Activated B cell treated with CpG ODN at 0.5 μM for 24 hours (primary cell): ENCODE measurements at regions not wholly inside any gene's neighbourhood (a gene's known extent, or its start where the extent isn't known, plus 50 kb on each side); places are given as distances from the start of the nearest gene placed in this dataset.

ENCODE experiments used
- ATAC-seq: fragments of 200-7000 bp; cut with Tn5 transposase; one replicate; pipeline ENCODE4 v1.10.0; 2021; ENCODE audit warnings: low read depth, mild to moderate bottlenecking, moderate library complexity
- CTCF ChIA-PET: fragments of 350-600 bp; sonication (Branson Sonifier 250); formaldehyde crosslinking; loops from one replicate; lab custom pipeline; 2021; ENCODE audit warnings: antibody characterized with exemption; lab: Charles Lee
- POLR2A ChIA-PET: fragments of 350-600 bp; sonication (Branson Sonifier 250); formaldehyde crosslinking; loops from one replicate; lab custom pipeline; 2021; ENCODE audit warnings: antibody characterized with exemption; lab: Charles Lee
- DNase-seq: peaks from one replicate; pipeline ENCODE4 v3.0.0; 2022
- H3K27ac Mint-ChIP-seq: one replicate; pipeline ENCODE4 v1.8.0; 2020; ENCODE audit warnings: mixed read lengths
- H3K27me3 Mint-ChIP-seq: one replicate; pipeline ENCODE4 v1.8.0; 2021; ENCODE audit warnings: mixed read lengths
- H3K36me3 Mint-ChIP-seq: one replicate; pipeline ENCODE4 v1.8.0; 2021; ENCODE audit warnings: low read depth, mixed read lengths
- H3K4me1 Mint-ChIP-seq: one replicate; pipeline ENCODE4 v1.8.0; 2021; ENCODE audit warnings: mixed read lengths
- H3K4me3 Mint-ChIP-seq: one replicate; pipeline ENCODE4 v1.8.0; 2020; ENCODE audit warnings: mild to moderate bottlenecking, mixed read lengths
- H3K9me3 Mint-ChIP-seq: one replicate; pipeline ENCODE4 v1.8.0; 2020; ENCODE audit warnings: mixed read lengths
- intact Hi-C: fragments of 100-400 bp; cut with micrococcal nuclease; formaldehyde crosslinking; loops from one replicate; pipeline ENCODE4 v1.15.1; 2024
- TF ChIP-seq, protein P1 (sequence below): fragments of 200-600 bp; IDR thresholded peaks from one replicate; pipeline ENCODE4 v1.8.0; 2022; ENCODE audit warnings: antibody characterized with exemption, mild to moderate bottlenecking

GRCh38 chr15:45428491-45428890, 50.1 kb upstream of the GATM start:
- Mint-ChIP-seq H3K4me1 (peaks cover 4% of the 10 kb centered on the region), H3K36me3 (peaks cover 3% of the 10 kb centered on the region), H3K27ac (no peak overlapping the region), H3K27me3 (peaks cover 2% of the 10 kb centered on the region), H3K9me3 (no peaks in the 10 kb centered on the region), H3K4me3 (no peak overlapping the region)
- ChIA-PET POLR2A (no interaction called here), CTCF (interaction anchor here (0.6 to 3.4 kb wide), 5 partner anchors 11 to 185 kb away, joined by 3 to 79 read pairs (median 11); no protein-coding TSS in a partner anchor)
- DNase-seq (no peak), ATAC-seq (no peak)
- TF ChIP-seq, protein P1, sequence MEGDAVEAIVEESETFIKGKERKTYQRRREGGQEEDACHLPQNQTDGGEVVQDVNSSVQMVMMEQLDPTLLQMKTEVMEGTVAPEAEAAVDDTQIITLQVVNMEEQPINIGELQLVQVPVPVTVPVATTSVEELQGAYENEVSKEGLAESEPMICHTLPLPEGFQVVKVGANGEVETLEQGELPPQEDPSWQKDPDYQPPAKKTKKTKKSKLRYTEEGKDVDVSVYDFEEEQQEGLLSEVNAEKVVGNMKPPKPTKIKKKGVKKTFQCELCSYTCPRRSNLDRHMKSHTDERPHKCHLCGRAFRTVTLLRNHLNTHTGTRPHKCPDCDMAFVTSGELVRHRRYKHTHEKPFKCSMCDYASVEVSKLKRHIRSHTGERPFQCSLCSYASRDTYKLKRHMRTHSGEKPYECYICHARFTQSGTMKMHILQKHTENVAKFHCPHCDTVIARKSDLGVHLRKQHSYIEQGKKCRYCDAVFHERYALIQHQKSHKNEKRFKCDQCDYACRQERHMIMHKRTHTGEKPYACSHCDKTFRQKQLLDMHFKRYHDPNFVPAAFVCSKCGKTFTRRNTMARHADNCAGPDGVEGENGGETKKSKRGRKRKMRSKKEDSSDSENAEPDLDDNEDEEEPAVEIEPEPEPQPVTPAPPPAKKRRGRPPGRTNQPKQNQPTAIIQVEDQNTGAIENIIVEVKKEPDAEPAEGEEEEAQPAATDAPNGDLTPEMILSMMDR: no peak
- intact Hi-C loops: no loop called here
